A549 (cell line): ENCODE measurements at regions not wholly inside any gene's neighbourhood (a gene's known extent, or its start where the extent isn't known, plus 50 kb on each side); places are given as distances from the start of the nearest gene placed in this dataset.

Experiments used
- ATAC-seq, 2 experiments: fragments of 200-7000 bp in 1 of 2; fragments of >200 bp in 1 of 2; cut with Nextera tagmentation in 1 of 2; cut with Tn5 transposase in 1 of 2; 3 replicates each; pipeline versions ENCODE4 v1.8.0 to v1.9.1; 2018 to 2020; ENCODE audit warnings: mild to moderate bottlenecking in 1 of 2, moderate library complexity in 1 of 2
- CTCF ChIA-PET: fragments of 300-600 bp; sonication (Branson Sonifier 250); formaldehyde crosslinking; extraction: SDS; loops from one replicate; lab custom pipeline; 2021; ENCODE audit warnings: antibody characterized with exemption, inconsistent platforms; lab: Yijun Ruan, JAX
- POLR2A ChIA-PET: fragments of 350-600 bp; formaldehyde crosslinking; extraction: SDS; loops from one replicate; lab custom pipeline; 2021; ENCODE audit warnings: antibody characterized with exemption, inconsistent platforms; lab: Yijun Ruan, JAX
- DNase-seq, 2 experiments: peaks; one replicate each; pipeline versions ENCODE4 v3.0.0 to v3.0.0-alpha.2; 2011 to 2016; ENCODE audit warnings: low read depth in 1 of 2, low spot score in 1 of 2
- FAIRE-seq: peaks from 2 replicates; lab custom pipeline; 2011; peaks lifted over from hg19 to GRCh38; lab: Jason Lieb, UNC
- H3K27ac ChIP-seq, 2 experiments: fragments of >200 bp; sonication (Bioruptor Twin); formaldehyde crosslinking; 3 replicates each; pipeline ENCODE4 v1.5.1; 2016 to 2017
- H3K4me1 ChIP-seq: fragments of >200 bp; sonication (Bioruptor Twin); formaldehyde crosslinking; 3 replicates; pipeline ENCODE4 v1.6.1; 2016
- H3K4me2 ChIP-seq: fragments of >200 bp; sonication (Bioruptor Twin); formaldehyde crosslinking; 3 replicates; pipeline ENCODE4 v1.6.1; 2016
- H3K4me3 ChIP-seq: fragments of >200 bp; sonication (Bioruptor Twin); formaldehyde crosslinking; 3 replicates; pipeline ENCODE4 v1.5.1; 2016
- H3K9me3 ChIP-seq: fragments of >200 bp; sonication (Bioruptor Twin); formaldehyde crosslinking; 3 replicates; pipeline ENCODE4 v1.6.1; 2016
- BHLHE40 ChIP-seq: IDR thresholded peaks from 2 replicates; pipeline ENCODE4 v1.6.1; 2012; ENCODE audit warnings: low read depth, low read length, inconsistent platforms
- CBX2 ChIP-seq: fragments of 200-600 bp; sonication (generic); IDR thresholded peaks from 2 replicates; pipeline ENCODE4 v1.6.1; 2016; ENCODE audit warnings: low read depth, mild to moderate bottlenecking, borderline replicate concordance
- CEBPB ChIP-seq, 2 experiments: fragments of >200 bp in 1 of 2; sonication (Bioruptor Twin) in 1 of 2; formaldehyde crosslinking in 1 of 2; IDR thresholded peaks; 2 replicates each; pipeline ENCODE4 v1.6.1; 2012 to 2016
- CHD2 ChIP-seq: fragments of 150-350 bp; IDR thresholded peaks from 2 replicates; pipeline ENCODE4 v1.6.1; 2014; ENCODE audit warnings: low read length; ENCODE audit not compliant: partially characterized antibody
- CHD4 ChIP-seq: fragments of 200-600 bp; sonication (generic); IDR thresholded peaks from 2 replicates; pipeline ENCODE4 v1.6.1; 2016; ENCODE audit warnings: antibody characterized with exemption, mild to moderate bottlenecking, borderline replicate concordance
- CTCF ChIP-seq: fragments of >200 bp; sonication (Bioruptor Twin); formaldehyde crosslinking; IDR thresholded peaks from 3 replicates; pipeline ENCODE4 v1.5.1; 2016
- EP300 ChIP-seq, 2 experiments: fragments of >200 bp; sonication (Bioruptor Twin); formaldehyde crosslinking; IDR thresholded peaks; 2 replicates in 1 of 2; 3 replicates in 1 of 2; pipeline ENCODE4 v1.6.1; 2016 to 2017
- ESRRA ChIP-seq: fragments of 150-350 bp; IDR thresholded peaks from 2 replicates; pipeline ENCODE4 v1.6.1; 2014; ENCODE audit warnings: mild to moderate bottlenecking, low read length, borderline replicate concordance
- GATA3 ChIP-seq: IDR thresholded peaks from 2 replicates; pipeline ENCODE4 v1.6.1; 2012; ENCODE audit warnings: borderline replicate concordance
- HDAC2 ChIP-seq: fragments of 200-600 bp; sonication (generic); IDR thresholded peaks from 2 replicates; pipeline ENCODE4 v1.6.1; 2016
- HES2 ChIP-seq: fragments of >200 bp; sonication (Bioruptor Twin); formaldehyde crosslinking; IDR thresholded peaks from 2 replicates; pipeline ENCODE4 v1.6.1; 2016
- HOXA7 ChIP-seq: fragments of 250-450 bp; sonication (Bioruptor Pico); IDR thresholded peaks from 2 replicates; pipeline ENCODE4 v1.5.0; 2020; ENCODE audit warnings: mild to moderate bottlenecking, moderate library complexity
- HOXB5 ChIP-seq: fragments of 250-450 bp; sonication (Bioruptor Pico); IDR thresholded peaks from 2 replicates; pipeline ENCODE4 v1.5.0; 2020; ENCODE audit warnings: mild to moderate bottlenecking, moderate library complexity
- JUN ChIP-seq, 2 experiments: fragments of >200 bp; sonication (Bioruptor Twin); formaldehyde crosslinking; IDR thresholded peaks; 2 replicates in 1 of 2; 3 replicates in 1 of 2; pipeline ENCODE4 v1.6.1; 2016 to 2017
- KDM1A ChIP-seq: fragments of 200-600 bp; sonication (generic); IDR thresholded peaks from 2 replicates; pipeline ENCODE4 v1.6.1; 2016; ENCODE audit warnings: low read depth, mild to moderate bottlenecking
- NPAS2 ChIP-seq: fragments of 250-450 bp; sonication (Bioruptor Pico); IDR thresholded peaks from 2 replicates; pipeline ENCODE4 v1.8.0; 2022; ENCODE audit warnings: mild to moderate bottlenecking, moderate library complexity, borderline replicate concordance
- NR3C1 ChIP-seq: fragments of >200 bp; sonication (Bioruptor Twin); formaldehyde crosslinking; IDR thresholded peaks from 3 replicates; pipeline ENCODE4 v1.6.1; 2017
- PBX3 ChIP-seq: IDR thresholded peaks from 2 replicates; pipeline ENCODE4 v1.6.1; 2012
- PHF8 ChIP-seq: fragments of 200-600 bp; sonication (generic); IDR thresholded peaks from 2 replicates; pipeline ENCODE4 v1.6.1; 2016; ENCODE audit warnings: low read depth, mild to moderate bottlenecking, antibody characterized with exemption, moderate library complexity, borderline replicate concordance
- RCOR1 ChIP-seq: fragments of 150-350 bp; IDR thresholded peaks from 2 replicates; pipeline ENCODE4 v1.6.1; 2014; ENCODE audit warnings: antibody characterized with exemption, low read length, low read depth
- RFX5 ChIP-seq: fragments of 450-650 bp; IDR thresholded peaks from 2 replicates; pipeline ENCODE4 v1.7.1; 2014; ENCODE audit warnings: antibody characterized with exemption, mild to moderate bottlenecking, moderate library complexity
- RNF2 ChIP-seq: fragments of 200-600 bp; sonication (generic); IDR thresholded peaks from 2 replicates; pipeline ENCODE4 v1.6.1; 2016; ENCODE audit warnings: low read depth, mild to moderate bottlenecking, antibody characterized with exemption, moderate library complexity, borderline replicate concordance
- TFCP2L1 ChIP-seq: fragments of 250-450 bp; sonication (Bioruptor Pico); IDR thresholded peaks from 2 replicates; pipeline ENCODE4 v1.5.0; 2021; ENCODE audit warnings: mild to moderate bottlenecking
- TP53 ChIP-seq: fragments of 250-450 bp; sonication (Bioruptor Pico); IDR thresholded peaks from 2 replicates; pipeline ENCODE4 v1.5.0; 2021; ENCODE audit warnings: mild to moderate bottlenecking, moderate library complexity
- ZC3H11A ChIP-seq: fragments of 450-650 bp; IDR thresholded peaks from 2 replicates; pipeline ENCODE4 v1.6.1; 2014; ENCODE audit warnings: antibody characterized with exemption, mild to moderate bottlenecking
- ZNF302 ChIP-seq: fragments of 250-450 bp; sonication (Bioruptor Pico); IDR thresholded peaks from 2 replicates; pipeline ENCODE4 v1.9.0; 2021; ENCODE audit warnings: inconsistent platforms, mild to moderate bottlenecking, moderate library complexity
- ZSCAN20 ChIP-seq: fragments of 250-450 bp; sonication (Bioruptor Pico); IDR thresholded peaks from 2 replicates; pipeline ENCODE4 v1.8.0; 2022; ENCODE audit warnings: mild to moderate bottlenecking, moderate library complexity
- WGBS: methylation state at CpG from one replicate; pipeline ENCODE4 v1.1.6; 2017; ENCODE audit errors: missing lambda C conversion rate; 5-methylcytosine and 5-hydroxymethylcytosine counted together

- TF ChIP-seq ZNF302 (CRISPR knock-in tag) (no peak), TFCP2L1 (CRISPR knock-in tag) (no peak), CEBPB (IDR thresholded peaks at IDR 0.05) (no peak), NPAS2 (CRISPR knock-in tag) (no peak), CTCF (no peak), CHD4 (no peak), PHF8 (no peak), BHLHE40 (no peak), JUN (IDR thresholded peaks at IDR 0.05) (no peak), HOXA7 (no peak), RCOR1 (no peak), HOXB5 (CRISPR knock-in tag) (no peak), ESRRA (no peak), PBX3 (no peak), RNF2 (no peak), CHD2 (no peak), TP53 (no peak)
- CTCF ChIA-PET, result no interaction called here
- no peaks in the 10 kb centered on the region for H3K4me1 ChIP-seq
- POLR2A ChIA-PET, result no interaction called here
- H3K4me2 ChIP-seq, result no peak overlapping the region
- no peak overlapping the region for H3K4me3 ChIP-seq
- WGBS, result 0% methylated on average over 1 of the region's 1 CpG
- H3K27ac ChIP-seq, result no peak overlapping the region
- no peak for FAIRE-seq
- no peak for DNase-seq
- ATAC-seq, result no peak
- 0 out of 3 replicates have a peak, but pooled peaks cover 5% of the 10 kb centered on the region for H3K9me3 ChIP-seq
These were observed 179.9 kb upstream of the PRICKLE1 start for GRCh38 chr12:42769455-42769854.

GRCh38 chr12:42767998-42768397, 178.5 kb upstream of the PRICKLE1 start:
- CTCF ChIA-PET, result no interaction called here
- Histone ChIP-seq H3K9me3 (0 out of 3 replicates have a peak, but pooled peaks cover 5% of the 10 kb centered on the region), H3K4me2 (no peak overlapping the region), H3K4me1 (no peaks in the 10 kb centered on the region), H3K27ac (no peak overlapping the region), H3K4me3 (no peak overlapping the region)
- POLR2A ChIA-PET, result no interaction called here
- no peak for FAIRE-seq
- no peak for TF ChIP-seq HDAC2
- TF ChIP-seq TFCP2L1 (CRISPR knock-in tag), result no peak
- TF ChIP-seq ZC3H11A, result no peak
- no peak for TF ChIP-seq CBX2
- no peak for TF ChIP-seq HES2
- no peak for TF ChIP-seq PHF8
- no peak for TF ChIP-seq ZSCAN20 (CRISPR knock-in tag)
- TF ChIP-seq GATA3, result no peak
- no peak for TF ChIP-seq HOXA7
- no peak for TF ChIP-seq CHD2
- no peak for TF ChIP-seq KDM1A
- TF ChIP-seq EP300 (IDR thresholded peaks at IDR 0.05), result no peak
- no peak for TF ChIP-seq JUN (IDR thresholded peaks at IDR 0.05)
- TF ChIP-seq NR3C1, result no peak
- no peak for TF ChIP-seq TP53
- no peak for TF ChIP-seq RFX5
- 42% methylated on average over 4 of the region's 4 CpGs for WGBS
- no peak for DNase-seq
- no peak for ATAC-seq
